ENCODE measurements at regions not wholly inside any gene's neighbourhood (a gene's known extent, or its start where the extent isn't known, plus 50 kb on each side); places are given as distances from the start of the nearest gene placed in this dataset.

DNA sequence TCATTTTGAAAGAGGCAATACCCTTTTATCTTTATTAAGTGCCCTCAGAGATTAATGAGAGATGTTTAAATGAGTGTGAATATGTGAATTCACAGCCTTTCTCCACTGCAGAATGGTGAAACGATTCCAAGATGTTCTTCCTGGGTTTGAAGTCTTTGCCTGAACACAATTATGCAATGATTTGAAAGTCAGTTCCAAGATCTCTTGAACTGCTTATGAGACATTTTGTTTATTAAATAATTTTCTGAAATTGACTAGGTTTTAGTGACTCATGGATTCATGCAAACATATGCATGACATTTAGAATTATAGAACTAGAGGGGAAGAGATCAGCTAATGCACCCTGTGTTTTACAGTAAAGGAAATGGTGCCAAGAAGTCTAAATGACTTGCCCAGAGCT, 118.1 kb upstream of the SLC38A2 start:
- H3K9me3 ChIP-seq (ENCODE audit: insufficient read depth in 2 of 2, low read depth in 1 of 2, low read length in 1 of 2): no peaks in the 10 kb centered on the region
- no peak overlapping the region for H2BK12ac ChIP-seq (ENCODE audit: low read depth, low read length)
- no peak overlapping the region for H3K27ac ChIP-seq (ENCODE audit: low read depth, low read length)
- H3K9ac ChIP-seq (replicated peaks in 1 of 4; ENCODE audit: extremely low read depth in 1 of 4, low read depth in 3 of 4, low read length in 3 of 4): no peak overlapping the region
- H3K27me3 ChIP-seq (replicated peaks in 1 of 4; ENCODE audit: control insufficient read depth in 3 of 4, extremely low read depth in 1 of 4, insufficient read depth in 3 of 4, low read length in 3 of 4): no peaks in the 10 kb centered on the region
- H4K91ac ChIP-seq (replicated peaks; ENCODE audit: insufficient read length, low read length): no peak overlapping the region
- TF ChIP-seq RAD21 (IDR thresholded peaks at IDR 0.05 in 1 of 2, conservative IDR thresholded peaks at IDR 0.05 in 1 of 2; ENCODE audit: low read depth in 2 of 2, low read length in 2 of 2) (no peak), POU5F1 (IDR thresholded peaks at IDR 0.05; ENCODE audit: low read depth, low read length) (no peak)
- H3K14ac ChIP-seq (ENCODE audit: insufficient read length): no peak overlapping the region
- H2BK20ac ChIP-seq (ENCODE audit: low read length): no peak overlapping the region
- no peak overlapping the region for H2AFZ ChIP-seq (ENCODE audit: low read length)
- H4K5ac ChIP-seq (ENCODE audit: insufficient read length, low read depth, low read length): no peak overlapping the region
- H2BK120ac ChIP-seq (replicated peaks; ENCODE audit: low read depth, low read length): no peak overlapping the region
- H3K4me1 ChIP-seq (replicated peaks in 1 of 4; ENCODE audit: control insufficient read depth in 3 of 4, insufficient read depth in 4 of 4, low read length in 3 of 4): peaks cover 0 to 7% (median 2%) of the 10 kb centered on the region in 4 experiments; a peak in 3 of 7 replicates
- no peak overlapping the region for H3K56ac ChIP-seq (replicated peaks; ENCODE audit: insufficient read length, low read depth, low read length)
- H3K79me2 ChIP-seq (ENCODE audit: control insufficient read depth in 1 of 2, insufficient read depth in 2 of 2, low read length in 2 of 2): no peaks in the 10 kb centered on the region
- no peaks in the 10 kb centered on the region for H3K79me1 ChIP-seq (ENCODE audit: low read depth, low read length)
- H3K36me3 ChIP-seq (ENCODE audit: control insufficient read depth in 2 of 4, insufficient read depth in 4 of 4, low read length in 3 of 4): no peaks in the 10 kb centered on the region
- POLR2A ChIA-PET (ENCODE audit: partially characterized antibody): no interaction called here
- no peak overlapping the region for H2AK5ac ChIP-seq (ENCODE audit: low read depth, low read length)
- H3K4ac ChIP-seq (replicated peaks; ENCODE audit: insufficient read length, low read depth, low read length): no peak overlapping the region
- H3K18ac ChIP-seq (ENCODE audit: extremely low read depth, low read length): no peak overlapping the region
- DNase-seq (ENCODE audit: low read depth in 1 of 2, low spot score in 2 of 2) (no peak), FAIRE-seq (no peak)
- no peaks in the 10 kb centered on the region for H4K20me1 ChIP-seq (replicated peaks in 1 of 2; ENCODE audit: control insufficient read depth in 1 of 2, insufficient read depth in 2 of 2, low read length in 2 of 2)
- no peaks in the 10 kb centered on the region for H3K23me2 ChIP-seq (ENCODE audit: low read depth, low read length)
- no peak overlapping the region for H3K4me2 ChIP-seq (ENCODE audit: insufficient read depth in 1 of 2, low read depth in 2 of 2, low read length in 2 of 2)
- WGBS, 2 experiments (ENCODE audit: extremely low coverage in 1 of 2, insufficient coverage in 1 of 2, insufficient read length in 1 of 2, insufficient replicate concordance in 2 of 2, low coverage in 1 of 2, low lambda C conversion rate in 2 of 2, missing lambda C conversion rate in 1 of 2): 96% methylated on average over 1 of the region's 1 CpG; no CpG with 5 or more reads in 1 of the 2 experiments
- H3K4me3 ChIP-seq (ENCODE audit: extremely low read depth in 1 of 4, insufficient read depth in 2 of 4, low read depth in 3 of 4, low read length in 4 of 4): no peak overlapping the region
- no peak overlapping the region for H2BK5ac ChIP-seq (ENCODE audit: low read depth, low read length)
- H2BK15ac ChIP-seq (ENCODE audit: low read length): no peak overlapping the region
- CTCF ChIA-PET (ENCODE audit: partially characterized antibody): interaction anchor here (0.6 to 1.3 kb wide), 2 partner anchors 16 to 114 kb away, joined by 3 read pairs; no protein-coding TSS in a partner anchor
- H4K8ac ChIP-seq (ENCODE audit: extremely low read depth, insufficient read depth, low read length): no peak overlapping the region
- no peak overlapping the region for H3K23ac ChIP-seq (ENCODE audit: insufficient read length)
